HG02571 (cell line): ENCODE measurements at regions not wholly inside any gene's neighbourhood (a gene's known extent, or its start where the extent isn't known, plus 50 kb on each side); places are given as distances from the start of the nearest gene placed in this dataset.
"Not testable (repeated sequence)": the region's sequence is repeated elsewhere in the genome, so short reads cannot be mapped to it uniquely, and the experiment has no call there.

Experiments used
- ATAC-seq: cut with Tn5 transposase; IDR thresholded peaks from one replicate; pipeline ENCODE4 v1.9.1; 2021; ENCODE audit warnings: mild to moderate bottlenecking, moderate library complexity; ENCODE audit not compliant: unreplicated experiment

DNA sequence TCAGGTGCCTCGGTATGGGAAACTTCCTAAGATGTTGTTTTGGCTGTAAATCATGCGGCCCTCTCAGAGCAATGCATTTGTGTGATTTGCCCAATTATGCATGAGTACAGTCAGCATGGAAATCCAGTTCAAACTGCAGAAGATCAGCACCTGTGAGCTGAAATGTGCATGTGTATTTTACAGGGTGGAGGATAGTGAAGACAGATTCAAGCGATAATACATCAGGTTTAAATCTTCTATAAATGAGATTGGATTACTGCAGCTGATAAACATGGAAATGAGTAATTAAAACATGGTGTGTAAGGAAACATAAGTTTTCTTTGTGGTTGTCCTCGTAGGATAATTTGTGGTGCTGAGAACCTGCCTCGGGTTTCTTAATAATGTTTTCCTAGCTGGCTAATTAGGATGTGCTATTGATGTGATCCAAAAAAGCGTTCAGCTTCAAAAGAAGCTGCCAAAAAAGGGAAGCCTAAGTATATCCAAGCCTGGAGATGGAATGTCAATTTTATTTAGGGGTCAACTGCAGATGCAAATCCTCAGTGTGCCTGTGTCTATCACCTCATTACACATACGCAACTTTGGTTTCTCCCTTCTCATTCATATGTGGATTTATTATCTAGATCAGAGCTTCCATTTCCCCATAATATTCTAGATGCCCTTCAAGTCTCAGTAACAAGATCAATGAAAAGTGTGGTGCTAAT, 117.1 kb upstream of the CCDC28A start:
- no peak for ATAC-seq

- no peak for ATAC-seq
Measured at GRCh38 chr6:138657065-138657425, 116.5 kb upstream of the CCDC28A start.

GRCh38 chr6:138659998-138660397, 113.6 kb upstream of the CCDC28A start:
- no peak for ATAC-seq

DNA sequence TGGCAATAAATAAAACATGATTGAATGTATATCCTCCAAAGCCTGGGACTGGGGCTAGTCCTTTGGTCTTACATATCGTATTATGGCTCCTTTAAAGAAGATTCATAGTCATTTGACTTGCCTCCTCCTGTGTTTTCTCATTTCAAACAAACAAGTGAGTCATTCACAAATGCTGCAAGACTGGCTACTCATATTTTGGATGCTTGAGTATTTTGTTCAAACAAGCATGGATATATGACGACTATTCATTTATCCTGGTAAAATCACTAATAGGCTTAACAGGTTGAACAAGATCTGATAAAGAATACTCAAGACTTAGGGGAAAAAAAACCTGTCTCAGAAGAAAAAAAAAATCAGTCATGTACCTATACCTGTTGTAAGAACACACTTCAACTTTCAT, 111.1 kb upstream of the CCDC28A start:
- no peak for ATAC-seq

GRCh38 chr6:138663892-138664291, 109.7 kb upstream of the CCDC28A start:
- ATAC-seq, result no peak

DNA sequence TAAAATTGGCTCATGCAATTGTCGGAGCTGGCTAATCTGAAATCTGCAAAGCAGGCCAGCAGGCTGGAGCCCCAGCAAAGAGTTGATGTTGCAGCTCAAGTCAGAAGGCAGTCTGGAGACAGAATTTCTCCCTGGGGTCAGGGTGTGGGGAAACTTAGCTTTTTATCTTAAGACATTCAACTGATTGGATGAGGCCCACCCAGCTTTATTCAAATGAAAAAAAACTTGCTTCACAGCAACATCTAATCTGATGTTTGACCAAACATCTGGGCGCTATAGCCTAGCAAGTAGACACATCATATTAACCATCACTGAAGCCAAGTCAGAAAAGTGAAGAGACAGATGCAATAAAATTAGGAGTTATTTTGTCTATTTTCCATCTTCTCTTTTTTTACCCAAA, 108.8 kb upstream of the CCDC28A start:
- no peak for ATAC-seq

DNA sequence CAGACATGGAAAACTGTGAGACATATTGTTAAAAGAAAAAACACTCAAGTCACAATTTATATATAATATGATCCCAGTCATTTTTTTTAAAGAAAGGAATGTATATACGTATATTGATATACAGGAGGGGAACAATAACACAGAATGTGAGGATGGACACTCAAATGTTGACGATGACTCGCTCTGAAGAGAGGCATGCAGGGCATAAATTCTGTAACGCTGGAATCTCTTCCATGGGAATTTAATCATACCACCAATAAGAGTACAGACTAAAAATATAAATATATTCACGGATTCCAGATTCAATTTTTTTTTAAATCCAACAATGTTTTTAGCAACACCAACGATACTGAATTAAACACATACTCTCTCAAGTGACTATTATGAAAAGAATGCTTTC, 106.9 kb upstream of the CCDC28A start:
- no peak for ATAC-seq

- no peak for ATAC-seq
Measured at GRCh38 chr6:138667408-138667807, 106.2 kb upstream of the CCDC28A start.

DNA sequence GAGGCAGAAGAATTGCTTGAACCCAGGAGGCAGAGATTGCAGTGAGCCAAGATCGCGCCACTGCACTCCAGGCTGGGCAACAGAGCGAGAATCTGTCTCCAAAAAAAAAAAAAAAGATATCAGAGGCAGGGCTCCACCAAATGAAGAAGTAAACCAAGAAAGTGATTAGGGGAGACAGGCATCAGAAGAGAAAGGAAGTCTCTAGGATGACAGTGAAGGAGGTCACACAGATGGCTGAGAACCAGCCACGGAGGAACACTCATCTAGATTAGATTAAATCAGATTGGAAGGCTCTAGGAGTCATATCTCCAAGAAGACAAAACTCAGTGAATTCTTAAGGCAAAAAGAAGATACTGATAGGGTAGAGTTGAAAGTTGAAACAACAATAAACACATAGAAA, 102.2 kb upstream of the CCDC28A start:
- ATAC-seq, result no peak

- ATAC-seq, result no peak
Measured at GRCh38 chr6:138673346-138674014, 100.1 kb upstream of the CCDC28A start.

GRCh38 chr6:138674444-138674843, 99.1 kb upstream of the CCDC28A start:
- not testable (repeated sequence) for ATAC-seq

GRCh38 chr6:138677538-138677937, 96.0 kb upstream of the CCDC28A start:
- ATAC-seq, result no peak

DNA sequence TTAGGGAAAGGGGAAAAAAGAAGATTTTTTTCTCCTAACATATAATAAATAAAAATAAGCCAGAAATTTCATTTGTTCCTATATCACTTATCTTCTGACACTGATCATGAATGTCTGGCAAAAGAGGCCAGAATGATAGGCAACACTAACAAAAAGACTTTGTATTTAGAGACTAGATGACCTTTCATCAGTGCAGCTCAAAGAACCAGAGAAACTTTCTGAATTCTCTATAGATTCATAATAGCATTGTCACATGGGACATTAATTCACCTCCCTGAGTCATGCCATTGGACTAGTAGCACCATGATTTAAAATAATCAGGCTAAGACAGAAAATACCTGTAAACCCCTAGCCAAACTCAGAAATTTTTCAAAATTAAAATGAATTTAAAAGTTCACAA, 95.4 kb upstream of the CCDC28A start:
- ATAC-seq, result no peak

GRCh38 chr6:138680085-138680484, 93.5 kb upstream of the CCDC28A start:
- ATAC-seq, result no peak

DNA sequence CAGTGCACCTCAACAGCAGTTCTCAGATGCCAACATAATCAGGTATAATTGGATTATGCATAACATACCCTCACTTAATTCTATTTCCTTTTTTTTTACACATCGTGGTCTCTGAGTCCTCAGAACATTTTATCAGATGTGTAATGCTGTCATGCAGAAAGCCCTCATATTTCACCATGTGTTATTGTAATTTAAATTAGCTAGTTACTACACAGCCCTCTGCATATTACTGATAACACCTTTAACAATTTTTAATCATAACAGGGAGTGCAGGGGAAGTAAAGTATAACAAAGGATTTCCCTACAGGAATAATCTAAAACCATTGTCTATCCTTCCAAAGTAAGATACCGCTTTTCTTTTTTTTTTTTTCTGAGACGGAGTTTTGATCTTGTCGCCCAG, 91.9 kb upstream of the CCDC28A start:
- ATAC-seq, result no peak

GRCh38 chr6:138682704-138683527, 90.7 kb upstream of the CCDC28A start:
- no peak for ATAC-seq

DNA sequence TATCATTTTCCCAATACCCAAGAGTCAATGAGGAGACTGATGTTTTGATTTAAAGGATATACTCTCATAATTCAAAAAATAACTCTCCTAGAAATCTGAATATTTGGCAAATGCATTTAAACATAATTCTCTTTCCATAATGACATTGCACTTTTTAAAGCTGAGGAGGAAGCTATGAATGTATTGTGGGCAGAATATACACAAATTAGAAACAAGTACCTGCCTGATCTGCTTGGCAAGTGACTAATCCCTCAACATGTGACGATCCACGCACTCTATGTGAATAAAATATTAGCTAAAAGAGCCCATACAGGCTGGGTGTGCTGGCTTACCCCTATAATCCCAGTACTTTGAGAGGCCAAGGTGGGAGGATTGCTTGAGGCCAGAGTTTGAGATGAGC, 88.3 kb upstream of the CCDC28A start:
- no peak for ATAC-seq

- no peak for ATAC-seq
Measured at GRCh38 chr6:138685781-138686180, 87.8 kb upstream of the CCDC28A start.

- no peak for ATAC-seq
Measured at GRCh38 chr6:138688580-138688979, 85.0 kb upstream of the CCDC28A start.

DNA sequence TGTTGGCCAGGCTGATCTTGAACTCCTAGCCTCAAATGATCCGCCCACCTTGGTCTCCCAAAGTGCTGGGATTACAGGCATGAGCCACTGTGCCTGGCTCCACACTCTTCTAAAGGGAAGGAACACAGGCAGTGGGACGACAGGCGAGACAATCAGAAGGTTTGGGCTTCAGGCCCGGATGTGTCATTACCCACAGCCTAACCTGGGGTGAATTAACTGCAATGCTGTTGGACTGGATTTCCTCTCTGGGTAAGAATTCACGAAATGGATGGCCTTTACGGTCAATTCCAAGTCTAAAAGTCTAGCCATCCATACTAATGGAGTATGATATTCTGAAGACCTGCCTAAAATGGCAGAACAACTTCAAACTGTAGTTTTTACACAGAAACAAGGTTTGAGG, 83.7 kb upstream of the CCDC28A start:
- ATAC-seq, result no peak

DNA sequence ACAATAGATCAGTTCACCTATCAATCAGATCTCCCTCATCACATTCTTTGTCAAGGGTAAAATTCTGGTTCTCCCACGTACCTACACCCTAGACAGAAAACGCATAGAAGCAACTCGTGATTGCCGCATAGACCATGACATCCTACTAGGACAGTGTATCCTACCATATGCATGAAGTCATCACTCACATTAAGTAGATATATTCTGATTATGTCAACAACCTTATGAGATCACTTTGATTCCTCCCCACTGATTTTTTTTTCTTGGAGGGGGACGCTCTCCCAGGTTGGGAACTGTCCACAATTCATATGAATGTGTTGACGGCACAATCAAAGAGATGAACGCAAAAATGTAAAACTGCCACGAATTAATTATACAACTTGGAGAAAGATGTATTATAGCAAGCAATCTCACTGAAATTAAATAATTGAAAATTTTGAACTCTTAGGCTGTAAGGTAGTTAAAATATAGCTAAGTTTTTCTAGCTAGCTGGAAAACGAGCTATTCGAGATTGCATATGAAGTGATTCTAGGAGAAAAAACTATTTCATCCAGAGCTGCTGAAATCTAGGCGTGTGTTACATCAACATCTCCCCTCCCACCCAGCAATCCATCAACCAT, 82.5 kb upstream of the CCDC28A start:
- no peak for ATAC-seq
